HPDE6-E6E7 (cell line): ENCODE measurements at regions not wholly inside any gene's neighbourhood (a gene's known extent, or its start where the extent isn't known, plus 50 kb on each side); places are given as distances from the start of the nearest gene placed in this dataset.
"Not testable (repeated sequence)": the region's sequence is repeated elsewhere in the genome, so short reads cannot be mapped to it uniquely, and the experiment has no call there.

ENCODE experiments used
- DNase-seq: peaks from one replicate; pipeline ENCODE4 v3.0.0; 2011; ENCODE audit warnings: missing footprints; ENCODE audit errors: extremely low spot score

DNA sequence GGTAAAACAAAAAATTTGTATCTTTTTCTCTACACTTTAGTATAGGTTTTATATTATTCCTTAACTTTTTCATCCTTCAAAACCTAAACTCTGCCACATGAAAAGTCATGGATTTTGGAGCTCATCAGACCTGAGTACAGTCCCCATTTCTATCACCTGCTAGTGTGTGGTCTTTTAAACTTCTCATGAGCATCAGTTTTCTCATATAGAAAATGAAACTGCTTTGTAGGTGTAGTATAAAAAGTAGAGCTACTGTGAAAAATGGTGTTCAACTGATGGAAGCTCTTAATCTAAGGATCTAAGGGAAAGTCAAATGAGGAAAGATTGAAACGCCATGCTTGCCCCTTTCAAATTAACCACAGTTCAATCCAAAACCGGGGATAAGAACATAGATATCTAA is 686.5 kb downstream of the MECOM start:
- no peak for DNase-seq

DNA sequence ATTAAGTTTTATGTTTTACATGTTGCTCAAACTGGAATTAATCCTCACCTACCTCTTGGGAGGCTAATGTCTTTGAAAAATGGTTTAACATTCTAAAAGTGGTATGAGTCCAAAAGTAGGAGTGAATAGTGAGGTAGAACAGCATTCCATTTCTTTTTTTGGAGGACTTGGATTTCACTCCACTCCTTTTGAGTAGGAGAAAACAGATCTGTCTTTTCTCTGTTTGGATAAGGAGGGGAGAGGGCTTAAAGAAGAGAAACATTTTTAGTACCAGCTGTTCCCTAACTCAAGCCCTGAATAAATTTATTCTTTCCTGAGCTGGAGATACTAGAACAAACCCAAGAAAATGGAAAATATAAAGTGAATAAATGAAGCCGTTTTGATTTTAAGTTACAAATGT is 687.9 kb downstream of the MECOM start:
- DNase-seq: no peak

- no peak for DNase-seq
Measured at GRCh38 chr3:168974617-168975403, 688.7 kb downstream of the MECOM start.

DNA sequence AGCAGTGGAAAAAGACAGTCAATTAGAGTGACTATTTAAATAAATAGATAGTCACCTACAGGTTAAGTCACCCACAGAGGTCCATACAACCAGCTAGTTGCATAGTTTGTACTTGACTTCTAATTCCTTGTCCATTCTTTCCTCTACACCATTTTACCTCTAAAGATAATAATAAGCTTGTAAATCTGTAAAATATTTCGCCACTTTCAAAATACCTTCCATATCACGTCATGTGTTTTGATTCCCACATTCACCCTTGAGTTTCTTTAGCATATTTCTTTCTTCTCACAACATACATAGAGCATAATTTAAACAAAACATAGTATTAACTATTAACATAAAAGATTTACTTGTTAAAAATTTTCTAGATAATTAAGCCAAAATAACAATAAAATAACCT is 689.6 kb downstream of the MECOM start:
- no peak for DNase-seq

GRCh38 chr3:168973206-168973605 is 690.3 kb downstream of the MECOM start:
- DNase-seq: no peak

- DNase-seq: no peak
Measured at GRCh38 chr3:168968609-168969008, 694.9 kb downstream of the MECOM start.

DNA sequence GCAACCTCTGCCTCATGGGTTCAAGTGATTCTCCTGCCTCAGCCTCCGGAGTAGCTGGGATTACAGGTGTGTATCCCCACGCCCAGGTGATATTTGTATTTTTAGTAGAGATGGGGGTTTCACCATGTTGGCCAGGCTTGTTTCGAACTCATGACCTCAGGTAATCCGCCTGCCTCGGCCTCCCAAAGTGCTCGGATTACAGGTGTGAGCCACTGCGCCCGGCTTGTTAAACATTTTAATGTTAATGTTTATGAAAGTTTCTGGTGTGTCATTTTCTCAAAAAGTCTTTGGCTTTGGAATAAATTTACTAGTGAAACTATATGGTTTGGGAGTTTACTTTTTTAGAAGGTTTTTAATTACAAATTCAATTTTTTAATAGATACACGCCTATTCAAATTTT is 698.8 kb downstream of the MECOM start:
- no peak for DNase-seq

GRCh38 chr3:168961271-168961670 is 702.2 kb downstream of the MECOM start:
- DNase-seq: no peak

- no peak for DNase-seq
Measured at GRCh38 chr3:168959731-168960130, 703.8 kb downstream of the MECOM start.

DNA sequence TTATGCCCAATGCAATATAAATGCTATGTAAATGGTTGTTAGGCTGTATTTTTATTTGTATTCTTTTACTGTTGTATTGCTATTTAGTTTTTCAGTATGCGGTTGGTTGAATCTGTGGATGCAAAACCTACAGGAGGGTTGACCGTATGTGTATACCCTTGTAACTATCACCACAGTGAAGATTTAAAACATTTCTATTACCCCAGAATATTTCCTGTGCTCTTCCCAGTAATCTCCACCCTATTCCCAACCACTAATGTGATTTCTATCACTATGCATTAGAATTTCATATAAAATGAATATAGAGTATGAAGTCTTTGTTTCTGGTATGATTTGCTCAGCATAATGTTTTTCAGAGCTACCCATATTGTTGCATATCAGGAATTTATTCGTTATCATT is 705.0 kb downstream of the MECOM start:
- DNase-seq: no peak

DNA sequence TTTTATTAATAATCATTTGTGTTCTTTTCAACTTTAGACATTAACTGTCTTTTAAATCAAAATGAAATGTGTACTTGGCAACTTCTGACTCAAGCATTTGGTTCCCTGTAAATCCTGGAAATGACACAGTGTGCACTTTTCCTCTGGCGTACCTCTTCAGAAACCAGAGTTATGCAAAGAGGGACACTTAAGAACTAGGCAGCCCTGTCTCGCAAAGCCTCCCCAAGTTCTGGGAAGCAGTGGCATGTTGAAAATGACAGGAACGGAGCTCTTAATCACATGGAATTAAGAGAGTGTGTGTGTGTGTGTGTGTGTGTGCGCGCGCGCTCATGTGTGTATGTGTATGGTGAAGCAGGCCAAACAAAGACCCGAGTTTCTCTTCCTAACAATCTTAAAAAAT is 707.4 kb downstream of the MECOM start:
- DNase-seq: no peak

GRCh38 chr3:168952551-168952950 is 711.0 kb downstream of the MECOM start:
- DNase-seq: no peak

DNA sequence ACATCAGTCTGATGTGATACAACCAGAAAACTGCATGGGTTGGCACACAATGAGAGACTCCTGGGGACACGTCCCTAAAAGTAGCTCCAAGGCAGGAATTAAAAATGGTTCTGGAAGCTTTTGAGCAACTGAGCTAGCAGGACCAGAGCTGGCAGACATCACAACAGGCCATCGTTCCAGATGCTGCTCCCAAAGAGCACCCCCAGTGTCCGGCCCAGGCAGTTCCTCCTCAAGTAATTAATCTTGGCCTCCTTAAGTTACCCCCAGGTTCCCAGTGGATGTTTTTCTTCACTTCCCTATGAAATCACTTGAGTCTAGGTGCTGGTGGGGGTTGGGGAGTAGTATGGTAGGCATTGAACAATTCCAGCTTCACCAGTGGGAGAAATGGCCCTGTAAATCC is 711.6 kb downstream of the MECOM start:
- DNase-seq: no peak

- peak; percentile 42 for DNase-seq
Measured at GRCh38 chr3:168951368-168951767, 712.1 kb downstream of the MECOM start.

GRCh38 chr3:168950622-168951021 is 712.9 kb downstream of the MECOM start:
- no peak for DNase-seq

- DNase-seq: no peak
Measured at GRCh38 chr3:168939651-168940238, 723.8 kb downstream of the MECOM start.

DNA sequence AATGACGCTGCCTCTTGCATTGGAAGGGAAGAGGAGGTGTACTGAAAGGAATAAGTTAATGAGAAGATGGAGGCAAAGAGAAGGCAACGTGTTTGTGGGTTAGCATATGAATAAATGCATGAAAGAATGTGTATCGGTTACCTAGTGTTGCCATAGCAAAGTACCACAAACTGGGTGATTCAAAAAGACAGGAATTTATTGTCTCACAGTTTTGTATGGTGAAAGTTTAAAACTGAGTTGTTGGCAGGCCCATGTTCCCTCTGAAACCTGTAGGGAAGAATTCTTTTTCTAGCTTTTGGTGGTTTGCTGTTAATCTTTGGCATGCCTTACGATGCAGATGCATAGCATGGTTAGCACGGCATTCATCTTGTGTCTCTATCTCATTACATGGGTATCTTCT is 729.9 kb downstream of the MECOM start:
- DNase-seq: no peak

- DNase-seq: not testable (repeated sequence)
Measured at GRCh38 chr3:168929997-168930396, 733.5 kb downstream of the MECOM start.

- DNase-seq: no peak
Measured at GRCh38 chr3:168926426-168926825, 737.1 kb downstream of the MECOM start.

GRCh38 chr3:168925568-168925967 is 737.9 kb downstream of the MECOM start:
- no peak for DNase-seq

DNA sequence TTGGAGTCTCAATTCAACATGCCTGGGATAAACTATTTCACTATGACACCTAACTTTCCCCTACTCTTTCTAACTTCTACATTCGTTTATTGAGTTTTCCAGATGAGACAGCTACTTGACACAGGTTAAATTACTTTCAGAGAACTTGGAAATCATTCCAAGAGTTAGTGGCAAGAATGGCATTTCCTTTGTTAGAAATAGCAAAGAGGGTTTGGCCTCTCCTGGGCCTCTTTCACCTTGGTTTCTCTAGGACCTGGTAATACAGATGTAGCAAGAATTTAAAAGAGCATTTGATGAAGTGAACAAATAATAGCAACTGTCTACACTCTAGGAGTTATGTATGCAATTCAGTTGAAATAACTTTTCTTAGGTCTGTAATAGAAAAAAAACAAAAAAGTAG is 748.9 kb downstream of the MECOM start:
- peak; percentile 4 for DNase-seq

DNA sequence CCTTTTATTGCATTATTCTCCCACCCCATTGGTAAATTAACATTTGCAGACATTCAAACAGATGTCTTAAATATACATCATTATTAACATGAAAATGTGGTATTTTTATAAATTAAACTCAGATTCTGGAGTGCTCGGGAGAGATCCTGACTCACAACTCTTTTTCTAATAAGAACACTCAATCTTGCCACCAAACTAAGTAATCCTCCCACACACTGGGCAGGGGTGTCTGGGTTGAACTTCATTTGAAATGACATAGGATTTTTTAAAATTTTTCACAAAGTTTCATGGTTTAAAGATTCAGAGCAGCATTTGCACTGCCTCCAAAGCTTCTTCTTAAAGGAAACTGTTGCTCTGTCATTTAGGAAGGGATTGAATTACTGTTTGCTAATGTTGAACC is 754.3 kb downstream of the MECOM start:
- no peak for DNase-seq

- DNase-seq: no peak
Measured at GRCh38 chr3:168895419-168895818, 768.1 kb downstream of the MECOM start.

GRCh38 chr3:168894214-168894613 is 769.3 kb downstream of the MECOM start:
- no peak for DNase-seq
